GM12878 (cell line): ENCODE measurements at regions not wholly inside any gene's neighbourhood (a gene's known extent, or its start where the extent isn't known, plus 50 kb on each side); places are given as distances from the start of the nearest gene placed in this dataset.

ENCODE experiments used
- ATAC-seq: fragments of 200-7000 bp; cut with Tn5 transposase; 3 replicates; pipeline ENCODE4 v1.9.1; 2020; ENCODE audit warnings: mild to moderate bottlenecking, moderate library complexity
- BruUV-seq: library from RNA; stranded (reverse); fragments of 400-500 nt; replicated peaks from 2 replicates; lab custom pipeline; 2021; lab: Mats Ljungman, UMichigan
- CTCF ChIA-PET: fragments of 300-600 bp; sonication (Branson Sonifier 250); formaldehyde crosslinking; extraction: SDS; loops from one replicate; lab custom pipeline; 2021; ENCODE audit warnings: inconsistent platforms; lab: Yijun Ruan, JAX
- POLR2A ChIA-PET: fragments of 350-600 bp; formaldehyde crosslinking; extraction: SDS; loops from one replicate; lab custom pipeline; 2021; ENCODE audit warnings: inconsistent platforms; lab: Charles Lee
- RAD21 ChIA-PET: fragments of 300-600 bp; sonication (Branson Sonifier 250); formaldehyde crosslinking; loops from one replicate; lab custom pipeline; 2023; ENCODE audit warnings: antibody characterized with exemption; ENCODE audit not compliant: unreplicated experiment; lab: Charles Lee
- SMC1A ChIA-PET: fragments of 300-600 bp; sonication (Branson Sonifier 250); formaldehyde crosslinking; loops from one replicate; lab custom pipeline; 2023; ENCODE audit not compliant: unreplicated experiment, uncharacterized antibody; lab: Charles Lee
- DNase-seq: peaks from one replicate; pipeline ENCODE4 v3.0.0-alpha.2; 2011; ENCODE audit warnings: low read depth, low spot score
- FAIRE-seq: peaks from 3 replicates; lab custom pipeline; 2011; peaks lifted over from hg19 to GRCh38; lab: Jason Lieb, UNC
- H2AFZ ChIP-seq: 2 replicates; pipeline ENCODE4 v1.6.0; 2011; ENCODE audit warnings: low read depth, low read length, control low read depth; ENCODE audit not compliant: control insufficient read depth
- H3K27ac ChIP-seq: 2 replicates; pipeline ENCODE4 v1.5.1; 2011; ENCODE audit warnings: control low read depth; ENCODE audit not compliant: control insufficient read depth, insufficient read depth
- H3K27me3 ChIP-seq, 2 experiments: replicated peaks in 1 of 2; 2 replicates each; pipeline versions ENCODE4 v1.6.0 to v1.6.1; 2011; ENCODE audit warnings: low read length in 1 of 2; ENCODE audit not compliant: control insufficient read depth in 2 of 2, insufficient read depth in 2 of 2
- H3K36me3 ChIP-seq, 2 experiments: 2 replicates each; pipeline ENCODE4 v1.5.1; 2011; ENCODE audit warnings: low read length in 1 of 2; ENCODE audit not compliant: control insufficient read depth in 2 of 2, insufficient read depth in 2 of 2
- H3K4me1 ChIP-seq: 2 replicates; pipeline ENCODE4 v1.6.1; 2011; ENCODE audit warnings: mild to moderate bottlenecking, low read length, moderate library complexity, mixed read lengths; ENCODE audit not compliant: control insufficient read depth, insufficient read depth
- H3K4me2 ChIP-seq: 2 replicates; pipeline ENCODE4 v1.6.0; 2011; ENCODE audit warnings: control low read depth; ENCODE audit not compliant: control insufficient read depth, insufficient read depth
- H3K4me3 ChIP-seq: fragments of 200-600 bp; sonication (generic); 2 replicates; pipeline ENCODE4 v1.5.1; 2016
- H3K79me2 ChIP-seq: 2 replicates; pipeline ENCODE4 v1.6.0; 2011; ENCODE audit warnings: low read length; ENCODE audit not compliant: control insufficient read depth, insufficient read depth
- H3K9ac ChIP-seq: 2 replicates; pipeline ENCODE4 v1.8.0; 2011; ENCODE audit warnings: low read length, control low read depth, mixed read lengths; ENCODE audit not compliant: control insufficient read depth, insufficient read depth
- H3K9me3 ChIP-seq: replicated peaks from 3 replicates; pipeline ENCODE4 v1.5.1; 2011; ENCODE audit warnings: mild to moderate bottlenecking, low read length; ENCODE audit not compliant: control insufficient read depth, insufficient read depth
- H4K20me1 ChIP-seq: 2 replicates; pipeline ENCODE4 v1.6.0; 2011; ENCODE audit not compliant: control insufficient read depth, insufficient read depth
- BACH1 ChIP-seq: fragments of 450-650 bp; IDR thresholded peaks from 2 replicates; pipeline ENCODE4 v1.6.1; 2017; ENCODE audit warnings: mild to moderate bottlenecking, borderline replicate concordance
- CREB1 ChIP-seq: IDR thresholded peaks from 2 replicates; pipeline ENCODE4 v1.6.1; 2012; ENCODE audit warnings: low read depth, mild to moderate bottlenecking, inconsistent platforms
- EGR1 ChIP-seq, 2 experiments: IDR thresholded peaks; 1 replicate in 1 of 2; 2 replicates in 1 of 2; pipeline ENCODE4 v1.6.1; 2011 to 2012; ENCODE audit warnings: low read depth in 2 of 2, low read length in 2 of 2, borderline replicate concordance in 1 of 2, mild to moderate bottlenecking in 1 of 2, moderate library complexity in 1 of 2
- FOXK2 ChIP-seq: fragments of 450-650 bp; IDR thresholded peaks from 2 replicates; pipeline ENCODE4 v1.6.1; 2017; ENCODE audit warnings: mild to moderate bottlenecking, moderate library complexity
- HDAC2 ChIP-seq: fragments of 200-600 bp; sonication (generic); IDR thresholded peaks from 2 replicates; pipeline ENCODE4 v1.6.1; 2017
- RELA ChIP-seq: fragments of 450-650 bp; IDR thresholded peaks from 2 replicates; pipeline ENCODE4 v1.8.0; 2014; ENCODE audit warnings: borderline replicate concordance; ENCODE audit not compliant: partially characterized antibody
- SMC3 ChIP-seq: IDR thresholded peaks from 2 replicates; pipeline ENCODE4 v1.6.1; 2011; ENCODE audit warnings: low read length, improper control_type of control experiment, borderline replicate concordance
- STAT3 ChIP-seq: IDR thresholded peaks from 2 replicates; pipeline ENCODE4 v1.6.1; 2011; ENCODE audit warnings: low read depth, low read length, improper control_type of control experiment
- TAF1 ChIP-seq: IDR thresholded peaks from 2 replicates; pipeline ENCODE4 v1.6.1; 2011; ENCODE audit warnings: mild to moderate bottlenecking, low read depth, low read length, borderline replicate concordance
- YY1 ChIP-seq: IDR thresholded peaks from 2 replicates; pipeline ENCODE4 v1.6.1; 2011; ENCODE audit warnings: low read depth, mild to moderate bottlenecking, low read length
- ZSCAN29 ChIP-seq: fragments of 450-650 bp; IDR thresholded peaks from 2 replicates; pipeline ENCODE4 v1.6.1; 2017; ENCODE audit warnings: mild to moderate bottlenecking, moderate library complexity
- ZZZ3 ChIP-seq: IDR thresholded peaks from 2 replicates; pipeline ENCODE4 v1.6.1; 2011; ENCODE audit warnings: low read depth; ENCODE audit not compliant: control insufficient read depth, insufficient read length
- WGBS: methylation state at CpG from one replicate; pipeline ENCODE4 v1.1.6; 2016; ENCODE audit warnings: low lambda C conversion rate; ENCODE audit not compliant: insufficient replicate concordance, insufficient coverage; ENCODE audit errors: missing lambda C conversion rate; 5-methylcytosine and 5-hydroxymethylcytosine counted together
- in situ Hi-C: fragments of 300-500 bp; cut with MboI; formaldehyde crosslinking; loops from 9 replicates; pipeline ENCODE4 v1.14.3; 2018; ENCODE audit warnings: mixed read lengths
- intact Hi-C: fragments of 100-400 bp; cut with micrococcal nuclease; formaldehyde crosslinking; loops from one replicate; pipeline ENCODE4 v1.14.2; 2022; ENCODE audit not compliant: unreplicated experiment
- TF ChIP-seq, protein P1 (sequence below): fragments of 450-650 bp; conservative IDR thresholded peaks from 2 replicates; pipeline ENCODE4 v1.6.1; 2017; ENCODE audit warnings: mild to moderate bottlenecking, moderate library complexity
- TF ChIP-seq, protein P2 (sequence below): fragments of 450-650 bp; IDR thresholded peaks from 2 replicates; pipeline ENCODE4 v1.6.1; 2016; ENCODE audit warnings: mild to moderate bottlenecking
- TF ChIP-seq, protein P3 (sequence below): IDR thresholded peaks from 2 replicates; pipeline ENCODE4 v1.6.1; 2012; ENCODE audit warnings: low read depth, low read length, improper control_type of control experiment

DNA sequence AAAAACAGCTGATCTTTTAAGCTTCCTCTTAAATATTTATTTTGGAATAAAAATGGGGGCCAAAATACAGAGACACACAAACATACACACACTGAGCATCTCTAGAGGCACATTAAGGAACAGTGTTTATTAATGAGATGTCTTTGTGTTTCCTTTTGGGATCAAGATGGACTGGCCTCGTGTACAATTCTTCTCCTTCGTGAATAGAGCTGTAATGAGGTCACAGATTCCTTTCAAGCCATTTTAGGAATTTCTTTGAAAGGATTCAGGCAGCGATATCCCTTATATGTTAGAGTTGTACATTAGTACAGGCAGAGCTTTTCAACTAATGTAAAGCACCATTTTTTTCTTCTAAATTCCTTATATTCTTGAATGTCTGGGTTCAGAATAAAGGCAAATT is 295.7 kb downstream of the CHRM3 start:
- H4K20me1 ChIP-seq: no peaks in the 10 kb centered on the region
- ATAC-seq (no peak), FAIRE-seq (no peak), DNase-seq (no peak)
- no peak overlapping the region for H3K4me3 ChIP-seq
- BruUV-seq: no TSS peak
- H3K36me3 ChIP-seq: no peaks in the 10 kb centered on the region
- CTCF ChIA-PET: interaction anchor here (1.1 kb wide), 1 partner anchor 12 kb away, joined by 3 read pairs; no protein-coding TSS in a partner anchor
- intact Hi-C loops: no loop called here
- TF ChIP-seq ZZZ3: no peak
- in situ Hi-C loops: no loop called here
- POLR2A ChIA-PET: no interaction called here
- H3K9ac ChIP-seq: no peak overlapping the region
- WGBS: 12% methylated on average over 3 of the region's 3 CpGs
- SMC1A ChIA-PET: interaction anchor here (0.9 to 1.3 kb wide), 2 partner anchors 9 kb away, joined by 3 to 4 read pairs; no protein-coding TSS in a partner anchor
- H2AFZ ChIP-seq: no peak overlapping the region
- H3K27ac ChIP-seq: no peak overlapping the region
- H3K9me3 ChIP-seq: no peaks in the 10 kb centered on the region
- RAD21 ChIA-PET: no interaction called here
- H3K4me2 ChIP-seq: no peak overlapping the region
- no peaks in the 10 kb centered on the region for H3K79me2 ChIP-seq
- H3K4me1 ChIP-seq: no peaks in the 10 kb centered on the region
- H3K27me3 ChIP-seq: no peaks in the 10 kb centered on the region

DNA sequence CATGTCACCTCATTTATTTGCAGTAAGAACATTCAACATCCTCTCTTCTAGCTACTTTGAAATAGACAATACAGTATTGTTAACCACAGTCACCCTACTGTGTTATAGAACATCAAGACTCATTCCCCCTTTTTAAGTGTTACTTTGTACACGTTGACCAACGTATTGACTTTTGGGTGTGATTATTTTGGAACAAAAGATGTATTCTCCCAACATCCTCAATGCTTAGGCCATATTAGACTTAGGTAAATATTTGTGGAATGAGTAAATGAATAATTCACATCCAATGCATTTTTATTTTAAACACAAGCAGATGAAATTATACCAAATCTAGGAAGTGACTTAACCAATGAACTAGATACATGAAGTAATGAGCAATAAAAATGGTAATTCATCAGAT is 296.6 kb downstream of the CHRM3 start:
- no peaks in the 10 kb centered on the region for H3K79me2 ChIP-seq
- CTCF ChIA-PET: no interaction called here
- 6% methylated on average over 2 of the region's 2 CpGs for WGBS

More for the DNA sequence above, 296.6 kb downstream of the CHRM3 start:
- ChIA-PET POLR2A (no interaction called here), RAD21 (no interaction called here), SMC1A (interaction anchor here (1.3 kb wide), 1 partner anchor 10 kb away, joined by 3 read pairs; no protein-coding TSS in a partner anchor)
- DNase-seq (no peak), FAIRE-seq (no peak), ATAC-seq (no peak)
- in situ Hi-C loops (no loop called here), intact Hi-C loops (no loop called here)
- H3K4me2 ChIP-seq: no peak overlapping the region
- H4K20me1 ChIP-seq: no peaks in the 10 kb centered on the region
- no peak overlapping the region for H2AFZ ChIP-seq
- H3K27me3 ChIP-seq: no peaks in the 10 kb centered on the region
- H3K9ac ChIP-seq: no peak overlapping the region
- H3K4me1 ChIP-seq: no peaks in the 10 kb centered on the region
- TF ChIP-seq, protein P1, sequence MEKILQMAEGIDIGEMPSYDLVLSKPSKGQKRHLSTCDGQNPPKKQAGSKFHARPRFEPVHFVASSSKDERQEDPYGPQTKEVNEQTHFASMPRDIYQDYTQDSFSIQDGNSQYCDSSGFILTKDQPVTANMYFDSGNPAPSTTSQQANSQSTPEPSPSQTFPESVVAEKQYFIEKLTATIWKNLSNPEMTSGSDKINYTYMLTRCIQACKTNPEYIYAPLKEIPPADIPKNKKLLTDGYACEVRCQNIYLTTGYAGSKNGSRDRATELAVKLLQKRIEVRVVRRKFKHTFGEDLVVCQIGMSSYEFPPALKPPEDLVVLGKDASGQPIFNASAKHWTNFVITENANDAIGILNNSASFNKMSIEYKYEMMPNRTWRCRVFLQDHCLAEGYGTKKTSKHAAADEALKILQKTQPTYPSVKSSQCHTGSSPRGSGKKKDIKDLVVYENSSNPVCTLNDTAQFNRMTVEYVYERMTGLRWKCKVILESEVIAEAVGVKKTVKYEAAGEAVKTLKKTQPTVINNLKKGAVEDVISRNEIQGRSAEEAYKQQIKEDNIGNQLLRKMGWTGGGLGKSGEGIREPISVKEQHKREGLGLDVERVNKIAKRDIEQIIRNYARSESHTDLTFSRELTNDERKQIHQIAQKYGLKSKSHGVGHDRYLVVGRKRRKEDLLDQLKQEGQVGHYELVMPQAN: no peak
- TF ChIP-seq, protein P2, sequence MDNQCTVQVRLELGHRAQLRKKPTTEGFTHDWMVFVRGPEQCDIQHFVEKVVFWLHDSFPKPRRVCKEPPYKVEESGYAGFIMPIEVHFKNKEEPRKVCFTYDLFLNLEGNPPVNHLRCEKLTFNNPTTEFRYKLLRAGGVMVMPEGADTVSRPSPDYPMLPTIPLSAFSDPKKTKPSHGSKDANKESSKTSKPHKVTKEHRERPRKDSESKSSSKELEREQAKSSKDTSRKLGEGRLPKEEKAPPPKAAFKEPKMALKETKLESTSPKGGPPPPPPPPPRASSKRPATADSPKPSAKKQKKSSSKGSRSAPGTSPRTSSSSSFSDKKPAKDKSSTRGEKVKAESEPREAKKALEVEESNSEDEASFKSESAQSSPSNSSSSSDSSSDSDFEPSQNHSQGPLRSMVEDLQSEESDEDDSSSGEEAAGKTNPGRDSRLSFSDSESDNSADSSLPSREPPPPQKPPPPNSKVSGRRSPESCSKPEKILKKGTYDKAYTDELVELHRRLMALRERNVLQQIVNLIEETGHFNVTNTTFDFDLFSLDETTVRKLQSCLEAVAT: no peak
- TF ChIP-seq BACH1 (no peak), EGR1 (IDR thresholded peaks at IDR 0.05; ENCODE audit: borderline replicate concordance in 1 of 2, low read depth in 2 of 2, low read length in 2 of 2) (no peak), YY1 (no peak), STAT3 (no peak), RELA (no peak), HDAC2 (no peak), SMC3 (no peak), ZSCAN29 (no peak), FOXK2 (no peak), CREB1 (no peak), TAF1 (no peak)
- TF ChIP-seq, protein P3, sequence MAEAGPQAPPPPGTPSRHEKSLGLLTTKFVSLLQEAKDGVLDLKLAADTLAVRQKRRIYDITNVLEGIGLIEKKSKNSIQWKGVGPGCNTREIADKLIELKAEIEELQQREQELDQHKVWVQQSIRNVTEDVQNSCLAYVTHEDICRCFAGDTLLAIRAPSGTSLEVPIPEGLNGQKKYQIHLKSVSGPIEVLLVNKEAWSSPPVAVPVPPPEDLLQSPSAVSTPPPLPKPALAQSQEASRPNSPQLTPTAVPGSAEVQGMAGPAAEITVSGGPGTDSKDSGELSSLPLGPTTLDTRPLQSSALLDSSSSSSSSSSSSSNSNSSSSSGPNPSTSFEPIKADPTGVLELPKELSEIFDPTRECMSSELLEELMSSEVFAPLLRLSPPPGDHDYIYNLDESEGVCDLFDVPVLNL: no peak
- no peak overlapping the region for H3K27ac ChIP-seq
- no peak overlapping the region for H3K4me3 ChIP-seq
- no peaks in the 10 kb centered on the region for H3K9me3 ChIP-seq
- no peaks in the 10 kb centered on the region for H3K36me3 ChIP-seq
- BruUV-seq: no TSS peak
